B cell (primary cell): ENCODE measurements at regions not wholly inside any gene's neighbourhood (a gene's known extent, or its start where the extent isn't known, plus 50 kb on each side); places are given as distances from the start of the nearest gene placed in this dataset.

Source experiments
- ATAC-seq: fragments of 200-7000 bp; cut with Tn5 transposase; one replicate; pipeline ENCODE4 v1.10.0; 2021; ENCODE audit warnings: low read depth, mild to moderate bottlenecking, moderate number of reproducible peaks, moderate library complexity
- CTCF ChIA-PET: fragments of 350-600 bp; sonication (Branson Sonifier 250); formaldehyde crosslinking; loops from one replicate; lab custom pipeline; 2021; ENCODE audit warnings: antibody characterized with exemption, inconsistent platforms; lab: Charles Lee
- POLR2A ChIA-PET: fragments of 350-600 bp; sonication (Branson Sonifier 250); formaldehyde crosslinking; loops from one replicate; lab custom pipeline; 2021; ENCODE audit warnings: antibody characterized with exemption; lab: Charles Lee
- DNase-seq: peaks from one replicate; pipeline ENCODE4 v3.0.0; 2013
- H2AFZ ChIP-seq: 2 replicates; pipeline ENCODE4 v1.6.1; 2012; ENCODE audit warnings: mild to moderate bottlenecking, low read depth, low read length; ENCODE audit not compliant: insufficient read depth, poor library complexity, severe bottlenecking
- H3K27ac ChIP-seq, 2 donors: 1 replicate in 1 of 2; 2 replicates in 1 of 2; pipeline ENCODE4 v1.5.1; 2012 to 2013; ENCODE audit warnings: low read length in 2 of 2, mild to moderate bottlenecking in 2 of 2, moderate library complexity in 1 of 2
- H3K27me3 ChIP-seq, 4 experiments: fragments of 200-600 bp in 1 of 4; sonication (generic) in 1 of 4; replicated peaks in 1 of 4; 1 replicate in 2 of 4; 2 replicates in 2 of 4; pipeline versions ENCODE4 v1.6.1 to v1.7.0; 2013 to 2016; ENCODE audit warnings: low read length in 3 of 4, mild to moderate bottlenecking in 2 of 4, mixed read lengths in 1 of 4, moderate library complexity in 1 of 4; ENCODE audit not compliant: insufficient read depth in 4 of 4, control insufficient read depth in 3 of 4; ENCODE audit errors: control extremely low read depth in 1 of 4
- H3K36me3 ChIP-seq, 2 experiments: replicated peaks in 1 of 2; 1 replicate in 1 of 2; 2 replicates in 1 of 2; pipeline versions ENCODE4 v1.6.1 to v1.7.1; 2013; ENCODE audit warnings: low read length in 1 of 2; ENCODE audit not compliant: insufficient read depth in 2 of 2, control insufficient read depth in 1 of 2; ENCODE audit errors: control extremely low read depth in 1 of 2, extremely low read depth in 1 of 2
- H3K4me1 ChIP-seq, 2 donors: fragments of 200-600 bp in 1 of 2; sonication (generic) in 1 of 2; 1 replicate in 1 of 2; 2 replicates in 1 of 2; pipeline versions ENCODE4 v1.5.1 to v1.6.1; 2013 to 2017; ENCODE audit warnings: low read length in 2 of 2; ENCODE audit not compliant: control insufficient read depth in 2 of 2, insufficient read depth in 2 of 2
- H3K4me2 ChIP-seq: replicated peaks from 2 replicates; pipeline ENCODE3; 2012; ENCODE audit warnings: mild to moderate bottlenecking, low read depth, low read length; ENCODE audit not compliant: poor library complexity, severe bottlenecking
- H3K4me3 ChIP-seq, 5 experiments: fragments of 200-600 bp in 1 of 5; sonication (generic) in 1 of 5; 1 replicate in 3 of 5; 2 replicates in 2 of 5; pipeline versions ENCODE4 v1.5.1 to v1.7.0; 2011 to 2016; ENCODE audit warnings: low read length in 4 of 5, mild to moderate bottlenecking in 4 of 5, low read depth in 2 of 5, control low read depth in 1 of 5, moderate library complexity in 1 of 5; ENCODE audit not compliant: insufficient read depth in 1 of 5; ENCODE audit errors: control extremely low read depth in 1 of 5, extremely low read depth in 1 of 5
- H3K79me2 ChIP-seq: fragments of 200-600 bp; sonication (generic); one replicate; pipeline ENCODE4 v1.6.0; 2016; ENCODE audit warnings: low read length; ENCODE audit not compliant: control insufficient read depth, insufficient read depth
- H3K9ac ChIP-seq: fragments of 200-600 bp; sonication (generic); 2 replicates; pipeline ENCODE4 v1.6.1; 2017; ENCODE audit warnings: mild to moderate bottlenecking, low read length, moderate library complexity
- H3K9me3 ChIP-seq, 3 donors: one replicate each; pipeline versions ENCODE4 v1.6.1 to v1.7.1; 2013; ENCODE audit warnings: low read length in 2 of 3; ENCODE audit not compliant: control insufficient read depth in 2 of 3, insufficient read depth in 1 of 3; ENCODE audit errors: control extremely low read depth in 1 of 3
- H4K20me1 ChIP-seq: 2 replicates; pipeline ENCODE4 v1.6.0; 2012; ENCODE audit warnings: mild to moderate bottlenecking, low read length; ENCODE audit not compliant: insufficient read depth, control insufficient read depth, poor library complexity, severe bottlenecking
- H3K27ac Mint-ChIP-seq: one replicate; pipeline ENCODE4 v1.8.0; 2021; ENCODE audit warnings: mixed read lengths
- H3K27me3 Mint-ChIP-seq: one replicate; pipeline ENCODE4 v1.8.0; 2021; ENCODE audit warnings: mixed read lengths
- H3K4me1 Mint-ChIP-seq: one replicate; pipeline ENCODE4 v1.8.0; 2021; ENCODE audit warnings: mixed read lengths
- H3K4me3 Mint-ChIP-seq: one replicate; pipeline ENCODE4 v1.8.0; 2021; ENCODE audit warnings: mixed read lengths
- H3K9me3 Mint-ChIP-seq: one replicate; pipeline ENCODE4 v1.8.0; 2022; ENCODE audit warnings: mixed read lengths; ENCODE audit not compliant: insufficient read depth
- CTCF ChIP-seq: fragments of 200-600 bp; IDR thresholded peaks from one replicate; pipeline ENCODE4 v1.8.0; 2022; ENCODE audit warnings: antibody characterized with exemption, mild to moderate bottlenecking
- EZH2 ChIP-seq: IDR thresholded peaks from 2 replicates; pipeline ENCODE4 v1.6.1; 2012; ENCODE audit warnings: borderline replicate concordance, low read depth, mild to moderate bottlenecking, moderate library complexity, low read length; ENCODE audit not compliant: insufficient read depth, poor library complexity, severe bottlenecking
- WGBS: methylation state at CpG from one replicate; pipeline ENCODE4 v1.1.5; 2013; ENCODE audit warnings: missing lambda C conversion rate; ENCODE audit not compliant: insufficient coverage; 5-methylcytosine and 5-hydroxymethylcytosine counted together
- intact Hi-C: fragments of 100-400 bp; cut with micrococcal nuclease; formaldehyde crosslinking; loops from one replicate; pipeline ENCODE4 v1.10.0; 2022

GRCh38 chr2:23249348-23249747, 135.6 kb upstream of the KLHL29 start:
- Histone ChIP-seq H3K4me3 (no peak overlapping the region), H3K79me2 (no peaks in the 10 kb centered on the region), H2AFZ (no peak overlapping the region), H3K4me1 (no peaks in the 10 kb centered on the region), H3K9ac (no peak overlapping the region), H3K27me3 (no peaks in the 10 kb centered on the region), H3K36me3 (no peaks in the 10 kb centered on the region), H3K27ac (no peak overlapping the region), H4K20me1 (no peaks in the 10 kb centered on the region), H3K9me3 (no peaks in the 10 kb centered on the region), H3K4me2 (no peak overlapping the region)
- Mint-ChIP-seq H3K4me3 (no peak overlapping the region), H3K4me1 (no peaks in the 10 kb centered on the region), H3K9me3 (no peaks in the 10 kb centered on the region), H3K27me3 (peaks cover 16% of the 10 kb centered on the region), H3K27ac (no peak overlapping the region)
- ChIA-PET CTCF (no interaction called here), POLR2A (no interaction called here)
- TF ChIP-seq EZH2 (no peak), CTCF (no peak)
- 95% methylated on average over 4 of the region's 5 CpGs for WGBS
- intact Hi-C loops = no loop called here
- ATAC-seq = no peak
- DNase-seq = no peak

GRCh38 chr2:23250371-23250770, 134.6 kb upstream of the KLHL29 start:
- Histone ChIP-seq H3K27me3 (no peaks in the 10 kb centered on the region), H3K4me3 (no peak overlapping the region), H3K9me3 (no peaks in the 10 kb centered on the region), H3K79me2 (no peaks in the 10 kb centered on the region), H3K4me1 (no peaks in the 10 kb centered on the region), H2AFZ (no peak overlapping the region), H3K27ac (no peak overlapping the region), H3K9ac (no peak overlapping the region), H3K4me2 (no peak overlapping the region), H3K36me3 (no peaks in the 10 kb centered on the region), H4K20me1 (no peaks in the 10 kb centered on the region)
- DNase-seq = no peak
- Mint-ChIP-seq H3K4me1 (no peaks in the 10 kb centered on the region), H3K9me3 (no peaks in the 10 kb centered on the region), H3K4me3 (no peak overlapping the region), H3K27ac (no peak overlapping the region), H3K27me3 (peaks cover 16% of the 10 kb centered on the region)
- ChIA-PET POLR2A (no interaction called here), CTCF (no interaction called here)
- intact Hi-C loops = no loop called here
- 83% methylated on average over 2 of the region's 2 CpGs for WGBS
- TF ChIP-seq EZH2 (no peak), CTCF (no peak)
- no peak for ATAC-seq
